NCI-H524 (cell line): ENCODE measurements at regions not wholly inside any gene's neighbourhood (a gene's known extent, or its start where the extent isn't known, plus 50 kb on each side); places are given as distances from the start of the nearest gene placed in this dataset.

Source experiments
- DNase-seq, 2 experiments: peaks; one replicate each; lab custom pipeline; 2025; lab: John Stamatoyannopoulos, UW

DNA sequence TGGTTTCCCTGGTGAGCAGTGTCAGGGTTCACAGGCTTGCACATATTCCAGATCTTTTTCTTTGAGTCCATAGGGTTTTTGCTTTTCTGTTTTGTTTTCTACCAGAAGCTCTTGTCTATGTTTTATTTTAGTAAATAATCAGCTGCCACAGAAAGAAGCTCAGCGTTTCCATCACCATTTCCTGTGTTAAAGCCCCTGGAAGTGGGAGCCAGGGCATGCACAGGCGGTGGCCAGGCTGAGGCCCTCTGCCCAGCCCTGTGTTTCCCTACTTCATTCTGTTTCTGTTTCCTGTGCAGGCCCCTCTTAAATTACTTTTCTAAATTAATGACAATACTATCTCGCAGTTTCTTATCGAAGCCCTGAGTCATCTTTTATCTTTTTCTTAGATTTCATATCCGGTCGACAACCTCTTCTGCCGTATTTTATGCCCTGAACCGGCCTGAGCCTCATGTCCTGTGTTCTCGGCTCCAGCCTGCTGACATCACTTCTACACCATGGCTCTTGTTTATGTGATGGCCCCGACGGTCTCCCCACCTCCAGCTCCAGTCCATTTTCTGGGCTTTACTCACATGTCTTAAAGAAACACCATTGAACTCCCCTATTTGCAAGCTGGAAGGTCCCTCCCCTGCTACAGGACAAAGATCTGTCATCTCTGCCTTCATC, 442.2 kb downstream of the TCERG1L start:
- DNase-seq: no peak

- no peak for DNase-seq
These were observed 440.1 kb downstream of the TCERG1L start for GRCh38 chr10:130871406-130871805.

- no peak for DNase-seq
These were observed 437.9 kb downstream of the TCERG1L start for GRCh38 chr10:130873636-130874035.

DNA sequence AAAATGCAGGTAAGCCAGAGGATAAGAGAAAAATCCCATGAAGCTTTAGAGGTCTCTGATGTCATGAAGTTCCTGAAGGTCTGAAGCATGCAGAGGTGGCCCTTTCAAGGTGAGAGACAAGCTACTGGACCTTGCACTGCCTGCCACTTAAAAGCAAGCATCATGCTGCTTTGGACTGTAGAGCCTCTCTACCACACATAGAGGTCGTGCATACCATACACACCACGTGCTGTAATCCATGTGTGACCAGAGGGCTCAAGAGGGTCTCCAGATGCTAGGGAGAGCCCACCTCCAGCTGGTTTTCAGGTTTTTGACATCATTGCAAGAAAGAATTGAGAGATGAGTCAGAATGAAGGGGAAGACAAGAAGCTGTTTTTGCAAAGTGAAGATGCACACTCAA, 436.4 kb downstream of the TCERG1L start:
- peak in 1 of 2 experiments; percentile 16 for DNase-seq

DNA sequence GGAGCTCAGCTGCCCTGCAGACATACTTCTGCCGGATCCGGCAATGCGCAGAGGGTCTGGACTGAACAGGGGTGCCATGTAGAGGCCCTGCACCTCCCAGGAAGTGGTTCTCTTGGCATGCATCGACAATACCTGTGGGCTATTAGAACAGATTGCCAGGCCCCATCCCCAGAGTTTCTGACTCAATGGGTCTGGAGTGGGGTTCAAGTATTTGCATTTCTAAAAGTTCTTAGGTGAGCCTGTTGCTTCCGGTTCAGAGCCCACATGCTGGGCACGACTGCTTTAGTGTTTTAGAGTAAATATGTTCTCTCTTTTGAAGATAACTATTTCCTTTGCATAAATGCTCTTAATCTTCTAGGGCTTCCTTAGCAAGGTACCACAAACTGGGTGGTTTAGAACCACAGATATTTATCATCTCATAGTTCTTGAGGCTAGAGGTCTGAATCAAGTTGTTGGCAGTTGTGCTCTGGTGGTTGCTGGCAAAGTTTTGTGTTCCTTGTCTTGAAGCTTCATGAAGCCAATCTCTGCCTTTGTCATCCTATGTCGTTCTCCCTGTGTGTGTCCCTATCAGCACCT, 435.5 kb downstream of the TCERG1L start:
- DNase-seq: no peak

GRCh38 chr10:130877126-130877525, 434.4 kb downstream of the TCERG1L start:
- no peak for DNase-seq

DNA sequence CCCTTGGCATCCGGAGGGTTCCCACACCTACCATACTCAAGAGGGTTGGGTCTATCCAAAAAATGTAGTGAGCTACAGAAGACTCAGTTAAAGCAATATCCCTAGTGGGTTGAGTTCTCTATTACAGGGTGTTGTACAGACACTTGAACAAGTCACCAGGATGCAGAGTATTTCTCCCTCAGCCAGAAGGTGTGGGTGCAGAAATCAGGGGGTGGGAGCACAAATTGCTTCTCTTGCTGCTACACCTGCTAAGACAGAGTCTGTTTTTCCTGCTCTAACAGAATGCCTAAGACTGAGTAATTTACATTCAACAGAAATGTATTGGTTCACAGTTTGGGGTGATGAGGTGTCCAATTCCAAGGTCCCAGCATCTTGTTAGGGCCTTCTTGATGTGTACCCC, 433.4 kb downstream of the TCERG1L start:
- DNase-seq: no peak

DNA sequence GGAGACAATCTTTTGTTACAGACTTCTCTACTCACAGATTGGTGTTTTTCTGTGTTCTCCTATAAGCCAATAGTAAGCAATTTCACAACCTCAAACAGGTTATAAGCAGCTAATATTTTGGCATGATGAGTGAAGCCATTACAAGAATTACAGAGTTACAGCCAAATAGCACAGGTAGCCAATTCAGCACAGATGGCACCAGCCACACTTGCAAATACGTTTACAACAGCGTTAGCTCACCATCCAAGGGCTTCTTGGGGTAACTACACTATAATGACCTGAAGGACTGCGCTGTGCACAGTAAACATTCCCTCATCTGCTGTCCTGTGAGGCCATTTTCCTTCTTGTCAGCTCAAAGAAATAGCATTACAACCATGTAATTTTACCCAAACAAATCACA, 428.6 kb downstream of the TCERG1L start:
- no peak for DNase-seq

GRCh38 chr10:130884456-130884855, 427.1 kb downstream of the TCERG1L start:
- DNase-seq: no peak

- no peak for DNase-seq
These were observed 426.4 kb downstream of the TCERG1L start for GRCh38 chr10:130885021-130885655.

DNA sequence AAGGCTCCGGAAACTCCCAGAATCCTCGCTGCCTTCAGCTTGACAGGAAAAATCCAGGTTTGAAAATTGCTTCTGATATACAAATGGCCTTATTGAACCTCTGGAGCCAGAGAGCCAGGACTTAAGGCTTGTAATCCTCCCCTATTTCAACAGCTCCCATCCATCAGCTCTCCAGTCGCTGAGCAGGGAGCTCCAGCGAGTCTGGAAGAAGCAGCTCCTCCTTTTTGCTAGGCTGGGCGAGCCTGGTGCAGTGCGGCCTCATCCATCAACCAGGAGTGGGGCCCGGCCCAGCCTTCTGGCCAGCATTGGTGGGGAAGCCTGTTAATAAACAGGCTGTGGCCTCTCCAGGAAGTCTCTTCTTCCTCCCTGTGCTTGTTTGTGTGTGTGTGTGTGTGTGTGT, 424.4 kb downstream of the TCERG1L start:
- no peak for DNase-seq

DNA sequence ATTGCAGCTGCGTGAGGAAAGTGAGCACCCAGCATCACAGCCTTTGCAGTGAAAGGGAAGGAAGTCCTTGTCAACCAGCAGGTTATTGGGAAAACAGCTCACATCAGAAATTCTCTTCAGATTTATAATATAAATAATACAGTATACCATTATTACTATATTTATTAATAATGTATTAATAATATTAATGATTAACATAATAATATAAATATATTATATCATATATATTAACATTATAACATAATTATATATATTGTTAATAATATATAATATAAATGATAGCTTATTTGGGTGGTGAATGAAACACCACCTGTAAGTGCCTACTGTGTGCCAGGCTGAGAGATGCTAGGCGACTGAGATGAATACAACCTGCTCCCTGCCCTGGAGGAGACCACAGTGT, 423.0 kb downstream of the TCERG1L start:
- DNase-seq: no peak

- no peak for DNase-seq
These were observed 422.3 kb downstream of the TCERG1L start for GRCh38 chr10:130889240-130889639.

- DNase-seq: no peak
These were observed 421.7 kb downstream of the TCERG1L start for GRCh38 chr10:130889780-130890179.

GRCh38 chr10:130891066-130891465, 420.5 kb downstream of the TCERG1L start:
- no peak for DNase-seq

GRCh38 chr10:130894471-130894870, 417.1 kb downstream of the TCERG1L start:
- DNase-seq: no peak

- no peak for DNase-seq
These were observed 416.4 kb downstream of the TCERG1L start for GRCh38 chr10:130895161-130895560.

DNA sequence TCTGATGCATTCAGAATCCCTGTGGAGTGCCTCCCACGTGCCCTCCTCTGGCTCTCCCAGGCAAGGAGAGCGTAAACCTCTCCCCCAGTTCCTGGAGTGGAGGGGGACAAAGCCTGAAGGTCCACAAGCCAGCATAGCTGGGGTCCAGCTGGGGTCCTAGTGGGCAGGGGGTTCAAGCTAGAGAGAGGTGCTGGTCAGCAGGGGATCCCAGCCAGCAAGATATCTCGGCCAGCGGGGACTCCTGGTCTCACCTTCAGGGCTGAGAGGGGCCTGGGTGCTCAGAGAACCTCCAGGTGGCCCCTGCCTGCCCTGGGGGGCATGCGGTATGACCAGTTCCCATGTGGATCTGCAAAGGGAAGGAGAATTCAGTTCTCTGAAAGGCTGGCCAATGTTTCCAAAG, 413.7 kb downstream of the TCERG1L start:
- DNase-seq: no peak

- DNase-seq: no peak
These were observed 413.1 kb downstream of the TCERG1L start for GRCh38 chr10:130898381-130898780.

DNA sequence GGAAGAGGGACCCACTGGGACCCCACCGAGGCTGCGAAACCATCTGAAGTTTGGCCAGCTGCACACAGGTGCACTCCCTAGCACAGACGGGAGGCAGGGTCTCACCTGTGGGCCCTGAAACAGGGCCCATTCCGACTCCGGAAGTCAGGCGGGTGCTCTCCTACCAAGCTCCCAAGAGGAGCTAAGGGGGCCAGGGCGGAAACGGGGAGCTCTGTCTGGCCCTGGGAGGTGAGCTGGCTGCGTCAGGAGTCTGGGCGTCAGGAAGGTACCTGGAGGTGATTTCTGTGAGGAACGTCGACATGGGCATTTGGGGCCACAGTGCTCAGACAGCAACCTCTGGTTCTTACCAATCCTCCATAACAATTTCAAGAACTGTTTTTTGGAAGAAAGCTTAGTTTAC, 411.7 kb downstream of the TCERG1L start:
- no peak for DNase-seq

- no peak for DNase-seq
These were observed 410.9 kb downstream of the TCERG1L start for GRCh38 chr10:130900441-130901160.

- no peak for DNase-seq
These were observed 410.0 kb downstream of the TCERG1L start for GRCh38 chr10:130901311-130902165.
